NCI-H2107 treated with DMSO at 0.1 percent for 48 hours (cell line): ENCODE measurements at regions not wholly inside any gene's neighbourhood (a gene's known extent, or its start where the extent isn't known, plus 50 kb on each side); places are given as distances from the start of the nearest gene placed in this dataset.
"Not testable (repeated sequence)": the region's sequence is repeated elsewhere in the genome, so short reads cannot be mapped to it uniquely, and the experiment has no call there.

Experiments used
- DNase-seq: peaks from one replicate; lab custom pipeline; 2025; ENCODE audit not compliant: unreplicated experiment; lab: John Stamatoyannopoulos, UW

- no peak for DNase-seq
These were observed 311.7 kb downstream of the HIVEP2 start for GRCh38 chr6:142633317-142633716.

GRCh38 chr6:142635130-142635529, 309.8 kb downstream of the HIVEP2 start:
- DNase-seq, result no peak

- DNase-seq, result no peak
These were observed 307.2 kb downstream of the HIVEP2 start for GRCh38 chr6:142637624-142638351.

GRCh38 chr6:142642651-142643050, 302.3 kb downstream of the HIVEP2 start:
- DNase-seq, result no peak

GRCh38 chr6:142644866-142645265, 300.1 kb downstream of the HIVEP2 start:
- DNase-seq, result no peak

- no peak for DNase-seq
These were observed 299.3 kb downstream of the HIVEP2 start for GRCh38 chr6:142645663-142646062.

GRCh38 chr6:142647449-142648035, 297.4 kb downstream of the HIVEP2 start:
- DNase-seq, result no peak

GRCh38 chr6:142648036-142648451, 296.9 kb downstream of the HIVEP2 start:
- no peak for DNase-seq

GRCh38 chr6:142648526-142648925, 296.4 kb downstream of the HIVEP2 start:
- no peak for DNase-seq

- DNase-seq, result not testable (repeated sequence)
These were observed 295.3 kb downstream of the HIVEP2 start for GRCh38 chr6:142649438-142650234.

- DNase-seq, result no peak
These were observed 293.6 kb downstream of the HIVEP2 start for GRCh38 chr6:142651384-142651783.

GRCh38 chr6:142653710-142654420, 291.1 kb downstream of the HIVEP2 start:
- no peak for DNase-seq

- no peak for DNase-seq
These were observed 285.3 kb downstream of the HIVEP2 start for GRCh38 chr6:142659661-142660060.

- no peak for DNase-seq
These were observed 279.6 kb downstream of the HIVEP2 start for GRCh38 chr6:142665393-142665792.

GRCh38 chr6:142666599-142667185, 278.3 kb downstream of the HIVEP2 start:
- no peak for DNase-seq

GRCh38 chr6:142669471-142670351, 275.3 kb downstream of the HIVEP2 start:
- no peak for DNase-seq

GRCh38 chr6:142671791-142672190, 273.2 kb downstream of the HIVEP2 start:
- DNase-seq, result no peak

- DNase-seq, result no peak
These were observed 269.5 kb downstream of the HIVEP2 start for GRCh38 chr6:142675517-142675916.

- DNase-seq, result no peak
These were observed 268.9 kb downstream of the HIVEP2 start for GRCh38 chr6:142676027-142676443.

GRCh38 chr6:142676647-142677192, 268.3 kb downstream of the HIVEP2 start:
- no peak for DNase-seq
